HG03095 (cell line): ENCODE measurements at regions not wholly inside any gene's neighbourhood (a gene's known extent, or its start where the extent isn't known, plus 50 kb on each side); places are given as distances from the start of the nearest gene placed in this dataset.

Experiments used
- ATAC-seq: cut with Tn5 transposase; IDR thresholded peaks from one replicate; pipeline ENCODE4 v1.9.1; 2021; ENCODE audit warnings: moderate library complexity; ENCODE audit not compliant: unreplicated experiment

GRCh38 chr14:101224356-101225156 lies 321.0 kb upstream of the RTL1 start:
- ATAC-seq, result no peak

- no peak for ATAC-seq
Observed at GRCh38 chr14:101225157-101226152, 321.9 kb upstream of the RTL1 start.

- ATAC-seq, result no peak
Observed at GRCh38 chr14:101226265-101226602, 322.7 kb upstream of the RTL1 start.

- no peak for ATAC-seq
Observed at GRCh38 chr14:101226603-101227425, 323.3 kb upstream of the RTL1 start.

GRCh38 chr14:101227611-101228594 lies 324.4 kb upstream of the RTL1 start:
- ATAC-seq, result no peak

GRCh38 chr14:101228949-101229541 lies 325.5 kb upstream of the RTL1 start:
- no peak for ATAC-seq

GRCh38 chr14:101229666-101230065 lies 326.1 kb upstream of the RTL1 start:
- no peak for ATAC-seq

- no peak for ATAC-seq
Observed at GRCh38 chr14:101230161-101230850, 326.8 kb upstream of the RTL1 start.

- no peak for ATAC-seq
Observed at GRCh38 chr14:101230851-101231550, 327.5 kb upstream of the RTL1 start.

- no peak for ATAC-seq
Observed at GRCh38 chr14:101231828-101232227, 328.3 kb upstream of the RTL1 start.

GRCh38 chr14:101232340-101233020 lies 328.8 kb upstream of the DIO3 start:
- no peak for ATAC-seq

- ATAC-seq, result no peak
Observed at GRCh38 chr14:101233021-101233366, 328.3 kb upstream of the DIO3 start.

- ATAC-seq, result no peak
Observed at GRCh38 chr14:101233391-101233790, 327.9 kb upstream of the DIO3 start.

GRCh38 chr14:101233808-101234207 lies 327.5 kb upstream of the DIO3 start:
- ATAC-seq, result no peak

- ATAC-seq, result no peak
Observed at GRCh38 chr14:101234244-101234937, 326.9 kb upstream of the DIO3 start.

- ATAC-seq, result no peak
Observed at GRCh38 chr14:101234999-101235334, 326.3 kb upstream of the DIO3 start.

- ATAC-seq, result no peak
Observed at GRCh38 chr14:101235335-101236103, 325.8 kb upstream of the DIO3 start.
